ENCODE measurements at regions not wholly inside any gene's neighbourhood (a gene's known extent, or its start where the extent isn't known, plus 50 kb on each side); places are given as distances from the start of the nearest gene placed in this dataset.

- no peak for TF ChIP-seq EZH2 (IDR thresholded peaks at IDR 0.05; ENCODE audit: borderline replicate concordance)
- TF ChIP-seq EZH2phosphoT487 (IDR thresholded peaks at IDR 0.05; ENCODE audit: low read depth, severe bottlenecking, unreplicated experiment): no peak
- no peak for TF ChIP-seq CTCF (IDR thresholded peaks at IDR 0.05; ENCODE audit: poor library complexity)
- Histone ChIP-seq H3K27ac (no peak overlapping the region), H3K36me3 (replicated peaks; ENCODE audit: insufficient read depth, low read depth) (no peaks in the 10 kb centered on the region)
Measured at GRCh38 chr1:172915271-172915670, 135.5 kb downstream of the TNFSF18 start.

GRCh38 chr1:172916116-172916515 lies 134.6 kb downstream of the TNFSF18 start:
- no peaks in the 10 kb centered on the region for H3K9me3 ChIP-seq (ENCODE audit: low read depth)
- no peaks in the 10 kb centered on the region for H3K27me3 ChIP-seq
- H3K4me1 ChIP-seq (ENCODE audit: insufficient read depth): peaks cover 3% of the 10 kb centered on the region
- no peak overlapping the region for H2AFZ ChIP-seq
- no peak overlapping the region for H3K4me3 ChIP-seq
- H3K79me2 ChIP-seq: no peaks in the 10 kb centered on the region
- H4K20me1 ChIP-seq (ENCODE audit: insufficient read depth, poor library complexity, severe bottlenecking): no peaks in the 10 kb centered on the region
- H3K9me2 ChIP-seq (replicated peaks; ENCODE audit: insufficient read depth): no peaks in the 10 kb centered on the region
- DNase-seq (ENCODE audit: low spot score): no peak
- no peak overlapping the region for H3K27ac ChIP-seq
- 92% methylated on average over 2 of the region's 2 CpGs for WGBS (ENCODE audit: low lambda C conversion rate, missing lambda C conversion rate)
- no peaks in the 10 kb centered on the region for H3K36me3 ChIP-seq (replicated peaks; ENCODE audit: insufficient read depth, low read depth)
- H3K4me2 ChIP-seq: no peak overlapping the region
- TF ChIP-seq EZH2phosphoT487 (IDR thresholded peaks at IDR 0.05; ENCODE audit: low read depth, severe bottlenecking, unreplicated experiment) (no peak), CTCF (IDR thresholded peaks at IDR 0.05; ENCODE audit: poor library complexity) (no peak), EZH2 (IDR thresholded peaks at IDR 0.05; ENCODE audit: borderline replicate concordance) (no peak)

More at GRCh38 chr1:172915271-172915670, 135.5 kb downstream of the TNFSF18 start:
- H3K4me1 ChIP-seq (ENCODE audit: insufficient read depth): peaks cover 3% of the 10 kb centered on the region
- no peaks in the 10 kb centered on the region for H3K9me3 ChIP-seq (ENCODE audit: low read depth)
- H2AFZ ChIP-seq: no peak overlapping the region
- no peaks in the 10 kb centered on the region for H3K79me2 ChIP-seq
- no peaks in the 10 kb centered on the region for H3K9me2 ChIP-seq (replicated peaks; ENCODE audit: insufficient read depth)
- H3K4me2 ChIP-seq: no peak overlapping the region
- no peak overlapping the region for H3K4me3 ChIP-seq
- no peaks in the 10 kb centered on the region for H4K20me1 ChIP-seq (ENCODE audit: insufficient read depth, poor library complexity, severe bottlenecking)
- no peaks in the 10 kb centered on the region for H3K27me3 ChIP-seq
- no peak for DNase-seq (ENCODE audit: low spot score)

GRCh38 chr1:172917972-172918371 lies 132.8 kb downstream of the TNFSF18 start:
- Histone ChIP-seq H3K27me3 (no peaks in the 10 kb centered on the region), H4K20me1 (ENCODE audit: insufficient read depth, poor library complexity, severe bottlenecking) (no peaks in the 10 kb centered on the region), H3K9me2 (replicated peaks; ENCODE audit: insufficient read depth) (no peaks in the 10 kb centered on the region), H3K4me3 (no peak overlapping the region), H3K36me3 (replicated peaks; ENCODE audit: insufficient read depth, low read depth) (no peaks in the 10 kb centered on the region), H3K79me2 (no peaks in the 10 kb centered on the region), H3K4me2 (no peak overlapping the region), H3K4me1 (ENCODE audit: insufficient read depth) (peaks cover 3% of the 10 kb centered on the region), H2AFZ (no peak overlapping the region), H3K27ac (peak overlapping the region; percentile 46), H3K9me3 (ENCODE audit: low read depth) (no peaks in the 10 kb centered on the region)
- peak; percentile 45 for DNase-seq (ENCODE audit: low spot score)
- 38% methylated on average over 2 of the region's 2 CpGs for WGBS (ENCODE audit: low lambda C conversion rate, missing lambda C conversion rate)
- TF ChIP-seq EZH2phosphoT487 (IDR thresholded peaks at IDR 0.05; ENCODE audit: low read depth, severe bottlenecking, unreplicated experiment) (no peak), CTCF (IDR thresholded peaks at IDR 0.05; ENCODE audit: poor library complexity) (no peak), EZH2 (IDR thresholded peaks at IDR 0.05; ENCODE audit: borderline replicate concordance) (no peak)

GRCh38 chr1:172918478-172918877 lies 132.3 kb downstream of the TNFSF18 start:
- Histone ChIP-seq H3K9me3 (ENCODE audit: low read depth) (no peaks in the 10 kb centered on the region), H4K20me1 (ENCODE audit: insufficient read depth, poor library complexity, severe bottlenecking) (no peaks in the 10 kb centered on the region), H3K27ac (no peak overlapping the region), H3K4me1 (ENCODE audit: insufficient read depth) (peaks cover 3% of the 10 kb centered on the region), H2AFZ (no peak overlapping the region), H3K4me3 (no peak overlapping the region), H3K9me2 (replicated peaks; ENCODE audit: insufficient read depth) (no peaks in the 10 kb centered on the region), H3K4me2 (no peak overlapping the region), H3K27me3 (no peaks in the 10 kb centered on the region), H3K79me2 (no peaks in the 10 kb centered on the region), H3K36me3 (replicated peaks; ENCODE audit: insufficient read depth, low read depth) (no peaks in the 10 kb centered on the region)
- TF ChIP-seq CTCF (IDR thresholded peaks at IDR 0.05; ENCODE audit: poor library complexity) (no peak), EZH2 (IDR thresholded peaks at IDR 0.05; ENCODE audit: borderline replicate concordance) (no peak), EZH2phosphoT487 (IDR thresholded peaks at IDR 0.05; ENCODE audit: low read depth, severe bottlenecking, unreplicated experiment) (no peak)
- 82% methylated on average over 2 of the region's 2 CpGs for WGBS (ENCODE audit: low lambda C conversion rate, missing lambda C conversion rate)
- no peak for DNase-seq (ENCODE audit: low spot score)
